NCI-H2196 treated with DMSO at 0.1 percent for 48 hours (cell line): ENCODE measurements at regions not wholly inside any gene's neighbourhood (a gene's known extent, or its start where the extent isn't known, plus 50 kb on each side); places are given as distances from the start of the nearest gene placed in this dataset.

Experiments
- DNase-seq: peaks from one replicate; lab custom pipeline; 2025; ENCODE audit not compliant: unreplicated experiment; lab: John Stamatoyannopoulos, UW

DNA sequence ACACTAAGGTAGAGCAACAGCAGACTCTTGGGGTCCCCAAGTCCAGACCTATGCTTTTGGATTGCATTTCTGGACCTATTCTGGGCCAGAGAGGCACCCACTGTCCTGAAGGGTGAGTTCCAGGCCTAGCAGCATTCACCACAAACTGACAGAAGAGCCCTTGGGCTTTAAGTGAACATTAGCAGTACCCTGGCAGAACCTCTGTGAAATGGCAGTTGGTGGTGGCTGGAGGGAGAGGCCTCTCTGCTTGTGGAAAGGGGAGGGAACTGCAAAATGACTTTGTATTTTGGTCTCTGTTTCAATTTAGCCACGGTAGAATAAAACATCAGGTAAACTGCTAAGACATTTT, 1211.9 kb downstream of the PCDH18 start:
- DNase-seq = no peak

DNA sequence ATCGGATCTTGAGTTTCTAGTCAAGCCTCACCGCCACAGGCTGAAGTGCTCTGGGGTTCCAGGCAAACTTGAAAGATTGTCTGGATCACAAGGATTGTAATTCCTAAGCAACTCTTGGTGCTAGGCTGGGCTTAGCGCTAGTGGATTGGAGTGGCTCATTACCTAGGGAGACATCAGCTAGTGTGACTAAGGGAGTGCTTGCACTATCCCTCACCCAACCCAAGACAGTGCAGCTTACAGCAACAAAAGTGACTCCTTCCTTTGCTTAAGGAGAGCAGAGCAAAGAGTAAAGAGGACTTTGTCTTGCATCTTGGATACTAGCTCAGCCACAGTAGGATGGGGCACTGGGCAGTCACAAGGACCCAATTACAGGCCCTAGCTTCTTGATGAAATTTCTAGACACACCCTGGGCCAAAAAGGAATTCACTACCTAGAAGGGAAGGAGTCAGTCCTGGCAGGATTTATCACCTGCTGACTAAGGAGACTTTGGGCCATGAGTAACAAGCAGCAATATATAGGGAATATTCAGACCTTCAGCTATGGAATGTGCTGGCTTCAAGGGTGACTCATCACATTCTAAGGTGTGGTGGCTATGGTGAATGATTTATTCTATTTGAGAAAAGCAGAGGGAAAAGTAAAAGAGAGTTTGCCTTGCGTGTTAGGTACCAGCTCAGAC, 1212.4 kb downstream of the PCDH18 start:
- DNase-seq = no peak

DNA sequence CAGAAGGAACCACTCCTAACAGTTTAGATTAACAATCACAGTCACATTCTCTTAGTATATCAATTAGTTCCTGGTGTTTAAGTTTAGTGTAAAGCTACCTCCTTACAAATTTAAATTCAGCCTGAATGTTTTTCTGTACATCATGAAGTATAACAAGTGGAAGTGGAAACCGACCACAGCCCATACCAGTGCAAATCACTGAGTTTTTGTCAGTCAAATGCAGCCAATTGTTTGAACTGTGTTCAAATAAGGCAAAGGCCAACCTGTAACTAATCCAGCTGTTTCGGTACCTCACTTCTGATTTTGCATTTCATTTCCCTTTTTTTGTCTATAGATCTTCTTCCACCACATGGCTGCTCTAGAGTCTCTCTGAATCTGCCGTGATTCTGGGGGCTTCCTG, 1215.3 kb downstream of the PCDH18 start:
- no peak for DNase-seq

DNA sequence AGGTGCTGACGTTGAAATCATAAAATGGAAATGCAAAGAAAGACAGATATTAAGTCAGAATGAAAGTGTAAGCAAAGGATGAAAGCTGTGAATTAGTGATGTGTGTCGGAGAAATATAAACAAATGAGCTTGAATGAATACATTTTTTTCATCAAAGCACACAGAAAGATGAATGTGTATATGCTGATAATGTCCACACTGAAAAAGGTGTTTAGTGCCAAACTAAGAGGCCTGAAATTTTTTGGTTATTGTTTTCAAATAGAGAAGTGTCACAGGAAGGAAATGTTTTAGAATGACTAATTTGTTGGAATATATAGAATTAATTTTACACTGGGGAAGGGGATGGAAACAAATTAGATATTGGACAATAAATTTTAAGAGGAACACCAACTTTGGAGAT, 1217.6 kb downstream of the PCDH18 start:
- DNase-seq = no peak

DNA sequence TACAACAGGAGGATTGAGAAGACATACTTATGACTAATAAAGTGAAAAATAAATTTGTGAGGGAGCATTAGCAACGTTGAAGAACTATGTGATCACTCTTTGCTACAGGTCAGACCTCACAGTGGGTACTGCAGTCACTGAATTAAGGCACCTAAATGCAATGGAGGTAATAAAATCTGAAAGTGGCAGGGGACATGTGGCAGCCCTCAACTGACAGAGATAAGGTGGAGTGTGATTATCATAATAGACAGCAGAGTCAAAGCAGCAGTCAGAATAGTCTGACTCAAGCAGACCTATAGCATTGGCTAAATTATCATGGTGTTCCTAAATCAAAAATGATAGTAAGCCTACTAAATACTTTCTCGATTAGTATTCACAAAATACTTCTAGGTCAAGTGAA, 1220.5 kb downstream of the PCDH18 start:
- DNase-seq = no peak

DNA sequence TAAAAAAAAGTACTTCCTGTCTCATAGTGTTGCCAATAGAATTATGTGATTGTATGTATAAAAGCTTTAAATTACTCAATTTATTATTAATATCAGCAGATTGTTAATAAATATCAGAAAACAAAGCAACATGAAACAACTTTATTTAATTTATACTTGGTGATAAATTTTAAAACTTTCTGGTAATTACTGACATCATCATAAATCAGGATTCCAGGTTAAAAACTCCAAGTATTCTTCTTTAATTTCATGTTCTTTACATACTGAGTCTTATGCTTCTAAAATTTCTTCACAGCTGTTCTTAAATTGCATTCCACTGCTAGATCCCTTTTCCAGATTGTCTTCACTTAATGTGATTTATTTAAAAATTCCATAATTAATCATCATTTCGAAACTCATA, 1224.5 kb downstream of the PCDH18 start:
- no peak for DNase-seq

DNA sequence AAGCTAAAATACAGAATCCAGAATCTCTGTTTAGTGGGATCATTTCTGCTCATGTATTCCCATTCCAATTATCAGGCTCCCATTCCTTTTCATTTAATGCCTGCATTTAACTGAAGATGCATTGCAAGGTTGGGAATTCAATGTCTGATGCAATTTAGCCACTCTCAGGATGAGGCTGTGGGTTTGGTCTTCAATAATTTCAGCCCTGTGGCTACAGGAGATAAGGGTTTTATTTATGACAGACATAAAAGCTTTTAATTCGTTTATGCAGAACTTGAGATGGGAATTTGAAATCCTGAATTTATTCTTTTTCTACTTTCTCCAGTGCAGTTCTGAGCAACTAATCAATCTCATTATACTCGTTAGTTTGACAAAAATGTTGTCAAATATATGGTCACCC, 1225.9 kb downstream of the PCDH18 start:
- no peak for DNase-seq

DNA sequence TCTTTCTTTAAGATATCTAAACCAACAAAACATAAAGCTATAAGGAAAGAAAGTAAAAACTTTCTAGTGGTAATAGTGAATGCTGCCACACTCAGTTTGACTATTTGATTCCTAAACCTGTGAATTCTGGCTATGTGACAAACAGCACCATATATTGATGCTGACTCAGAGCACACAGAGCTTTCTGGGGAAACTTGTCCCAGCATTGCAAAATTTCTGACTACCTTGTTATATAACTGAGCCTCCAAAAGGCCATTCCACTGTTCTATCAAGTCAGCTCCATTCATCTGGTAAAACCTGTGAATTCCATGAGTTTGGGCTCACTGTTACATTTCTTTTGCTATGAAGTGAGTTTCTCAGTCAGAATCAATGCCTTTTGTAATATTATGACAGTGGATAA, 1229.7 kb downstream of the PCDH18 start:
- DNase-seq = no peak

DNA sequence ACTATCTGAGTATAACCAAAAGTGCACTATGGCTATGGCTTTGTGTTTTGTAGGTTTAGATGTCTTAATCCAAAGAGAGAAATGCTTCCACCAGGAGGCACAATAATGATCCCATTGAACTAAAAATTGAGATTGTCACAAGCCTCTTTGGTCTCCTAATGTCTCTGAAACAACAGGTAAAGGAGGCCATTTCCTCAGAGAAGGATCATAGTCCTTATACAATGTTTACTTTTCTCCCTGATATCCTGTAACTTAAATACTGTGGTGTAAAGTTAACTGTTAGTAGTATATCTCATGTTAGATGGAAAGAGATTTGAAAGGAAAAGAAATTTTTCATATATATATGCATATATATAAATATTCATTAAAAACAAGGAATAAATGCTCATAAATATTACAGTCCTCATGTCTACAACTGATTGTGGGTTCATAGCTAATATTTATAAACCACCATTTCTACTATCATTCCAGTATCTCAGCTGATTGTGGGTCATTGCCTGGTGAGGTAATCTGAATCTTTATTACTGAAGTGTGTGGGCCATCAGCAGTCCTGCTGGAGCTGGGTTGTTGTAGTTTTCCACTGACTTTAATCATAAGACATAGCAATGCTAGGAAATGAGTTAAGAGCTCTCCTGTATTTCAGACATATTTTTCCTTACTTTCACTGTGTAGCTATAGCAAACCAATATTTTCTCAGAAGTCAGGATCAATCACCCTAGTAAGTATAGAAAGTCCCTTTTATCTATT, 1230.4 kb downstream of the PCDH18 start:
- DNase-seq = no peak

DNA sequence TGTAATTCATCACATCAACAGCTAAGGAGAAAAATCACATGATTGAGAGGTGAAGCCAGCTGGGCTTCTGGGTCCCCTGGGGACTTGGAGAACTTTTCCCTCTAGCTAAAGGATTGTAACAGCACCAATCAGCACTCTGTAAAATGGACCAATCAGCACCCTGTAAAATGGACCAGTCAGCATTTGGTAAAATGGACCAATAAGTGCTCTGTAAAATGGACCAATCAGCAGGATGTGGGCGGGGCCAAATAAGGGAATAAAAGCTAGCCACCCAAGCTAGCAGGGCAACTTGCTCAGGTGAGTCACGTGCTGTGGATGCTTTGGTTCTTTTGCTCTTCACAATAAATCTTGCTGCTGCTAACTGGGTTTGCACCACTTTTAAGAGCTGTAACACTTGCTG, 1248.3 kb downstream of the PCDH18 start:
- no peak for DNase-seq

DNA sequence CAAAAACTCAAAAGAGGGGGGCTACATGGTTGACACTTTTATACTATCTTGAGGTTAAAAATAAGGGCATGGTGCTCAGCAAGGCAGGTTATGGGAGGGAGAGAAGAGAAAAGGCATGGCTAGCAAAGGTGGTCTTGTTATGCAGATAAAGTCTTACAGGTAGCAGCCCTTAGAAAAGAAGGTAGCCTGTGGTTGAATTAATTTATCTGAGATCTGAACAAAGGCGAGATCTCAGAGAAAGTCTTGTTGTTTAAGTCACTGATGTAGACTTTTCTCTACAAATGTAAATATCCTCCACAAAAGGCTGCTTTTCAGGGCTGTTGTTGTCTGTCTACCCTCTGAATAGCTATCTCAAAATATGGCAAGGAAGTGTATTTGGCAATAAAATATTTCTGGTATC, 1250.4 kb downstream of the PCDH18 start:
- DNase-seq = no peak

DNA sequence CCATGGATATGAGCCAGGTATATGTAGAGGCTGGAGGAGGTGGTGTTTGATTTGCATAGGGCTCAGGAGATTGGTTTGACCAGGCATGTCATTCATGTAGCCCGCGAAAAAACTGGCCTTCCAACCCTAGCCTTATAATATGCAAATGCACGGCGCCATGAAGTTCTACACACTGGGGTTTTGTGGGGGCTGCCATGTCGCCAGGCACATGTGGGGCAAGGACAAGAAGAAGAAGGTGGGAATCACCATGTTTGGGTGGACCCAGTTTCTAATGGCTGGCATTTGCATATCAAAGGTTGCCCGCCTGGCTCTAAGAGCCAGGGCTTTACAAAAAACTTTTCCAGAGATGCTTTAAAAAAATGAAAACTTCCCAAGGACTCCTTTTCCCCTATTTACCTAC, 1251.0 kb downstream of the PCDH18 start:
- no peak for DNase-seq

DNA sequence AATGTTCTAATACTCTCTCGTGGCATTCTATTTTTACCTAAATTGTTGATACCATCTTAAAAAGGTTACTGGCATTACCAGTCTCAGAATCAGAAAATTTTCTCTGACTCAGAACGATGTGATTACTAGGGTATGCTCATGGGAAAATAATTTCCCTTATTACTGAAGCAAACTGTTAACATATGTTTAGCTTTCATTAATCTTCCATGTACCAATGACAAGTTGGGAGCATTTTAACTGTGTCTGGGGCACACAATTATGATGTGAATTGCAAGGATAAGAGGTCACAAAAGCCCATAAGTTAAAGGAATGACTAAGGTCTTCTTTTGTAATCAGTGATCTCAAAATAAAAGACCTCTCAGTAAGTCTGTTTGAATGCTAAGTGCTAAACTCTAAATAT, 1254.6 kb downstream of the PCDH18 start:
- DNase-seq = no peak

DNA sequence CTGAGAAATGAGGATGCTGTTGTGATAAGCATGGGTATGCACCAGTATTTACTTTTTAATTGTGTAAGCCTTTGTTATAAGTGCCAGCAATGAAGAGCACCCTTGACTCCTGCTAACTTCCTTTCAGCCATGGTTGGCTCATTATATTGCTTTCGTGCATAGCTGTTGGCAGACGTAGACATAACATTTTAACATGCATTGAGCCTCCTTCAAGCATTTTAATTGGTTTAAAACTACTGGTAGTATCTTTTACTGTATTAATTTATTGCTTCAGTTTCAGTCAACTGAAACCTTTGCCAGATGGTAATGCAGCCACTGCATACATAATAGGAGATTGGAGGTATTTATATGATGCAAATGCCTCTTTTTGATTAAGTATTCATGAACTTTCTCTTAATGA, 1285.4 kb downstream of the PCDH18 start:
- DNase-seq = no peak

DNA sequence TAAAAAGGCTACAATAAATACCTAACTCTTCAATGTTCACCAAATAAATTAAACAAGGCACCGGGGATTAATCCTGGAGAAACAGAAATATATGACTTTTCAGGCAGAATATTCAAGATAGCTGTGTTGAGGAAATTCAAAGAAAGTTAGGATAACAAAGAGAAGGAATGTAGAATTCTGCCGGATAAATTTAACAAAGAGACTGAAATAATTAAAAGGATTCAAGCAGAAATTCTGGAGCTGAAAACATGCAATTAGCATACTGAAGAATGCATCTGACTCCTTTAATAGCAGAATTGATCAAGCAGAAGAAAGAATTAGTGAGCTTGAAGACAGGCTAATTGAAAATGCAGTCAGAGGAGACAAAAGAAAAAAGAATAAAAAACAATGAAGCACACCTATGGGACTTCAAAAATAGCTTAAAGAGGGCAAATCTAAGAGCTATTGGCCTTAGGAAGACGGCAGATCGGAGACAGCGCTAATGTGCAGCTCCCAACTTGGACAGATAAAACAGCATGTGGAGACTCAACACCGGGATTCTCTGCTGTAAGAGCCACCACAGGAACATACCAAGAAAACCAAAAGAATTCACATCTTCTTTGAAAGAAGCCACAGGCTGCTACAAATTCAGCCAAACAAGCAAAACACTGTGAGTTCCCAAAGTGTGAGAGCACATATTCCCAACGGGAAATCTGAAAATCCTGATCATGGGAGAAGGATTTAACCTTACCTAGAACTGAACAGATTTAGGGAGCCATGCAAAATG, 1290.9 kb downstream of the PCDH18 start:
- DNase-seq = no peak

DNA sequence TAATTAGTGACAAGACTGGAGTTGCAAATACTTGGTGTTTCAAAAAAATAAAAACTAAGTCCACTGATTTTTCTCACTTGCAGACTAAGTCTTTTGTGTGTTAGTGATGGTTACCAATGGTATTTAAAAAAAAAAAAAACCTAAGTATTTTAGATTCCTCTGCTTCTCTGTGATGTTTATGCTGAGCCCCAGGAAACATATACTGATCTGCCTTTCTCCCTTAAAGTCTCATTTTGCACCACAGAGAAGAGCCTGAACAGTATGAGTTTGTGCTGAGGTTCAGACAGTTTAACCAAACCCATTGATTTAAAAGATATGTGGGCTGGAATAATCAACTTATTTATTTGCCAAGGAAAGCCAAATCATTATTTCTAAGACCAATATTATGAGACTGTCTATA, 1305.0 kb downstream of the PCDH18 start:
- DNase-seq = no peak

DNA sequence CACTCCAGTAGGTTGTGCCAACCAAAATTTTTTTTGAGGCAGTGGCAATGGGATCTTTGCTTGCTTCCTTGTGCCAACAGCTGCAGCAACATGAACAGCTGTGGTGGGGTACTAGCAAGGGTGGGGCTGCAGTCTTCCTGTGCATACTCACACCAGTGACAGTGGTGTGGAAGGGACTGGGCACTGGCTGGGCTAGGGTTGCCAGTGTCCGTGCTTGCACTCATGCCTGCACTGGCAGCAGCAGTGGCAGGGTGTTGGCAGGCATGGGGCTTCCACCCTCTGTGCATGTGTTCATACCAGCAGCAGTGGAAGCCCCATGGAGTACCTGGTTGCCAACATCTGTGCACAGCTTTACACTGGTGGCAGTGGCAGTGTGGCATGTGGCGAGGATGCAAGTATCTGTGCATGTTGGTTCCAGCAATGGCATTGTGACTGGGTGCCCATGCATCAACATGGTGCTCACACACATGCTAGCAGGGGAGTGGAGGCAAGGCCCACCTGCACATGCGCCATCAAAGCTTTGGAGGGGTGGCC, 1312.6 kb downstream of the PCDH18 start:
- DNase-seq = no peak

DNA sequence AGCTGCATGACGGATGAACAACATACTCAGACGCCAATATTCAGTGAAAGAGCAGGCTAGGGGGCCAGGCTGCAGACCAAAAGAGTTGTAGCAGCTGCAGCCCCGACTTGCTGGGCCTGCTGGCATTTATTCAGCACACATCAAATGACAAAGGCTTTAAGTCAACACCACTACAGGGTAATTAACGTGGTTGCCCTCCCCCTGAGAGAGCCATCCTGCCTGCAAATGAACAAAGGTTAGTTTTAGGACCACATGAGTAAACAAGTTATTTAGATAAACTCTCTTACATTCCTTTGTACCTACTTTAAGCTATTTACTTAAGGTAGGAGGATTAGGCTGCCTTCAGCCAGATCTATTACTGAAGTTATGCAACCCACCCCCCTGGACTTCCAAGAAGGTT, 1329.1 kb downstream of the PCDH18 start:
- no peak for DNase-seq

DNA sequence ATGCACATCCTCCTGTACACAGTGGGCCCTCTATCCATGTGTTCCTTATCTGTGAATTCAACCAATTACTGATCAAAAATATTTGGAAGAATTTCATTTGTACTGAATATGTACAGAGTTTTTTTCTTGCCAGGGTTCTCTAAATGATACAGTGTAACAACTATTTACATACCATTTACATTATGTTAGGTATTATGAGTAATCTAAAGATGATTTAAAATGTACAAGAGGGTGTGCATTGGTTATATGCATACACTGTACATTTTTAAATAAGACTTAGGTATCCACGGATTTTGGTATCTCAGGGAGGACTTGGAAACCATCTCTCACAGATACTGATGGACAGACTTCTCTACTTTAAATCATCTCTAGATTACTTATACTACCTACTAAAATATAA, 1333.9 kb downstream of the PCDH18 start:
- DNase-seq = no peak

DNA sequence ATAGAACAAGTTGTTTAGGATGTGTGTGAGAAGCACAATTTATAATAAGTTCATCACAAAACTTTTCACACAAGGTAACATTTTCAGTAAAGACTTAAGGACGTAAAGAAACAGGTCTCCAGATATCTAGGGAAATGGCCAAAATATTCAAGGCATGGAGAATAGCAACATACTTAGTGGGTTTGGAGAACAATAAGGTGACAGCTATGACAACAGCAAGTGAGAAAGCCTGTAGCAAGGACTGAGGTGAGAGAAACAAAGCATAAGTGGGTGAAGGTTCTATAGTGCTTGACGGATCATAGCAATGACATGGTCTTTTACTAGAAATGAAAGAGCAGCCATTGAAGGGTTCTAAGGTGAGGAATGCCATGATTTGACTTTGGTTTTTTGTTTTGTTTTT, 1337.3 kb downstream of the PCDH18 start:
- DNase-seq = no peak

DNA sequence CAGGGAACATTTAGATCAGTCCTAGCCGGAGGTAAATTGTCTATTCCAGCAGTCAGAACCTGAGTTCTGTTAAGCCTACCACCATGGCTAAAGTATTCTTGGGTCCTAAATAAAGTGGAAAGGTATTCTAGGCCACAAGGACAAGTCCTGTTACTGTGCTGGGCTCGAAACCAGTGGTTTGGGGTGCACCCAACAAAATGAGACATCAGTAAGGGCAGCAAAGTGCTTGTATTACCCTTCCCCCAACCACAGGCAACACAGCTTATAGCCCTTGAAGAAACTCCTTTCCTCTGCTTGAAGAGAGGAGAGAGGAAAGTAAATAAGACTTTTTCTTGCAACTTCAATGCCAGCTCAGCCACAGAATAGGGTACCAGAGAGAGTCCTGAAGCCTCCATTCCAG, 1345.6 kb downstream of the PCDH18 start:
- DNase-seq = no peak

DNA sequence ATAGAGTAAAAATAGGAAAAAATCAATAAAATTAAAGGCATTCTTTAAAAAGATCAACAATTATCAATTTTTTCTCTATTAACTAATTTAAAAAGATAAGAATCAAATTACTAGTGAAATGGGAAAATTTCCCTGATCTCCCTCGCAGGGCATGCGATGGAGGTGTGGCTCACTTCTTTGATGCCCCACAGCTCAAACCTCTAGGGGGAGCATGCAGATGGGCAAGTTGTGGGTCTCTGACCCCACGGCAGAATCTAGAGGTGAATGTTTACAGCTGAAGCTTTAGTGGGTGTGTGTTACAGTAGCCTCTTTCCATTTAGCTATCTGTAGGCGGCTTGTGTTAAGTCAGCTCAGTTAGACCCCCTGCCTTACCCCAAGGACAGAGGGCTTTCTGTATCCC, 1348.8 kb downstream of the PCDH18 start:
- no peak for DNase-seq
